Right kidney (tissue), 1 donor: ENCODE measurements at regions not wholly inside any gene's neighbourhood (a gene's known extent, or its start where the extent isn't known, plus 50 kb on each side); places are given as distances from the start of the nearest gene placed in this dataset.
"Not testable (repeated sequence)": the region's sequence is repeated elsewhere in the genome, so short reads cannot be mapped to it uniquely, and the experiment has no call there.

Experiments used
- DNase-seq: peaks from one replicate; pipeline ENCODE4 v3.0.0-alpha.2; 2016

DNA sequence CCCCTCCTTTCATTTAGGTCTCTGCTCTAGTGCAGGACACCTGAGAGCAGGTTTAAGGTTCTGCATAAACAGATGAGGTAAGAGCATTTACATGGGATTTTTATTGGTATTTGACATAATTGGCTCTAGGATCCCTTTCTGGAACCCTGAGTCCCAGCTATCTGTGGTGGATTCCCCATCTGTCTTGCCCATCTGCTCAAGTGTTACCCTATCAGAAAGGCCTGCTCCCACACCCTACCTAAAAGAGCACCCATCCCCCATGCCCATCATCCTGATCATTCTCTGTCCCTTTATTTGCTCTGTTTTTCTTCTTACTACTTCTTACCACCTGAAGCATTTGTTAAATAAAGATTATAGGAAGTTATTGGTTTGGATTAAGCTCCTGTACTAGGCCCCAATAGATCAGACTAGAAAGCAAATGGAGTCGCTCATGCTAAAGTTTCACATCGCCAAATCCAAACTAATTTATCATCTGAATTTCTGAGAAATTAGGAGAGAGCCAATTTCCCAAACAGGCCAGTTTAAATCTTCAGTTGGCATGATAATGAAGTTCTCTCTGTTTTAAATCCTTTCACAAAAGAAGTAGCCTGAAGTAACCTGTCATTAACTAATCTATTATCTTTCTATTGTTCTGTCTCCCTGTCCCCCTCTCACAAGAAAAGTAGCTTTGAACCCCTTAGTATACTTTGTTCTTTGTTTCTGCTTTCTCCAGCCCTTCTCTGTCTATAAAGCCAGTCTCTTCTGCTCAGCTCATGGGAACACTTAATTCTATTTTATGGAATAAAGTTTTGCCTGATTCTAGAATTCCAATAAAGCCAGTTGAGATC is 178.6 kb downstream of the ZNF674 start:
- no peak for DNase-seq

GRCh38 chrX:46354481-46354880 is 190.7 kb downstream of the ZNF674 start:
- DNase-seq = no peak

- no peak for DNase-seq
Measured at GRCh38 chrX:46341767-46342322, 203.4 kb downstream of the ZNF674 start.

- no peak for DNase-seq
Measured at GRCh38 chrX:46340696-46341095, 204.5 kb downstream of the ZNF674 start.

DNA sequence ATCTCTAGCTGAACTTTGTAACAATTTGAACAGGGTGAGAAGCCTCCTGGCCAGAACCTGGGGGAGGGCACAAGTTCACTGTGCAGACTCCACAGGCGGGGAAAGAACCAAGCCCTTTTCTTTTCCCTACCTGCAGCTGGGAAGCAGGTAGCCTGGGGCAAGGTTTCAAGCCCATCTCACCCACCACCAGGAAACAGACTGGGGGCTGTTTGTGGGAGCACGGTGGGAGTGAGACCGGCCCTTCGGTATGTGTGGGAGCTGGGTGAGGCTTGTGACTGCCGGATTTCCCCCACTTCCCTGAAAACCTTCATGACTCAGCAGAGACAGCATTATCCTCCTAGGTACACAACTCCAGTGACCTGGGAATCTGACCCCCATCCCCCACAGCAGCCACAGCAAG is 211.7 kb downstream of the ZNF674 start:
- no peak for DNase-seq

- no peak for DNase-seq
Measured at GRCh38 chrX:46330981-46331380, 214.2 kb downstream of the ZNF674 start.

GRCh38 chrX:46330513-46330912 is 214.7 kb downstream of the ZNF674 start:
- no peak for DNase-seq

- no peak for DNase-seq
Measured at GRCh38 chrX:46328133-46328532, 217.1 kb downstream of the ZNF674 start.

GRCh38 chrX:46327566-46328115 is 217.6 kb downstream of the ZNF674 start:
- DNase-seq = peak; percentile 35

- no peak for DNase-seq
Measured at GRCh38 chrX:46326161-46326560, 219.1 kb downstream of the ZNF674 start.

DNA sequence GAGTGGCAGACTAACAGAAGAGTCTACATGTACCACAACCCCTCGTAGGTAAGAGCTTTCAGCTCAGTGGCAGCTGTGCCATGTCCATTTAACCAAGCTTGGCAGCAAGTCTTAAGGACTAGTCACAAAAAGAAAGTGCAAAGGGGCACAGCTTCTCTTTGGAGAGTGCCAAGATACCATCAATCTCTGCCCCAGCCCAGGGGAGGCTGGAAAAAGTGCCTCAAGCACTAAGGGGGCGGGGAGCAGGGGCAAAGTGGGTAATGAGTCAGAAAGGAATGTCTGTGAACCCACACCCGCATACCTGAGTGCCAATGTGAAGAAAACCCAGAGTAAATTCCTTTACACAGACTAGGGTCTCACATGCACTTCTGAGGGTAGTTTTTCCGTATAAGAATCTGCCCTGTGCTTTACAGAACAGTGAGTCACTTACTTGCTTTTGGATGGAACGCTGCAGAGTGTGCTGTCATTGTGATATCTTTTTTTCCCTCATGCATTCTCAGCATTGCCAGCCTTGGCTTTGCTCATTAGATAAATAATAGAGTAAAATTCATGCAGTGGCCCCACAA is 219.8 kb downstream of the ZNF674 start:
- DNase-seq = no peak

- DNase-seq = no peak
Measured at GRCh38 chrX:46324166-46324565, 221.1 kb downstream of the ZNF674 start.

DNA sequence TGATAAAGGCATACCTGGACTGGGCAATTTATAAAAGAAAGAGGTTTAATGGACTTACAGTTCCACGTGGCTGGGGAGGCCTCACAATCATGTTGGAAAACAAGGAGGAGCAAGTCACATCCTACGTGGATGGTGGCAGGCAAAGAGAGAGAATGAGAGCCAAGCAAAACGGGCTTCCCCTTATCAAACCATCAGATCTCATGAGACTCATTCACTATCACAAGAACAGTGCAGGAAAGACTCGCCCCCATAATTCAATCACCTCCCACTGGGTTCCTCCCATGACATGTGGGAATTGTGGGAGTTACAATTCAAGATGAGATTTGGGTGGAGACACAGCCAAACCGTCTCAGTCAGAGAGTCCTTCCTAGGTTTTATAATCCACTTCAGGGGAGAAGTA is 222.3 kb downstream of the ZNF674 start:
- DNase-seq = not testable (repeated sequence)

GRCh38 chrX:46321676-46322075 is 223.5 kb downstream of the ZNF674 start:
- DNase-seq = no peak

GRCh38 chrX:46319750-46320149 is 225.5 kb downstream of the ZNF674 start:
- DNase-seq = no peak

GRCh38 chrX:46318551-46318950 is 226.7 kb downstream of the ZNF674 start:
- no peak for DNase-seq

GRCh38 chrX:46317163-46317562 is 228.1 kb downstream of the ZNF674 start:
- no peak for DNase-seq

DNA sequence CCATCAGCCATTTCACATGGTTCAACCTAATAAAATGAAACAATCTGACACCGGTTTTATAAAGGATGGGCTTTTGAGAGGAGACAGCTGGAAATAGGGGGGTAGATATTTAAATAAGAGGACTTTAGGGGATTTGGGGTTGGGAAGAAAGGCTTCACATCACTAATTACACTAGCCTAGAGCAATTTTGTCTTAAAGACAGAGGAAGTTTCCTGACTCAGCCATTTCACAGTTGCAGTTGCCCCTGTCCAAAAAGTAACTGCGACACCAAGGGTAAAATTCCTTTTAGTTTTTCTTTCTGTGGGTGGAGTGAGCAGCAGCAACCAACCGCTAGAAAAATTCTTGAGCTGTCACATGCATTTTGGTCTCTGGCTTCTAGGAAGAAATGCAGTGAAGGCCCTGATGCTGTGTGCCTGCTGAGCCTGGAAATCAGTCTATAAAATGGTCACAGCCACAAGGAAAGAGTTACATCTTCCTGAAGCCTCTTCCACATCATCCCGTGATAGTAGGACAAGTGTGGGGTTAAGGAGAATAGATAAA is 233.6 kb downstream of the ZNF674 start:
- DNase-seq = no peak

DNA sequence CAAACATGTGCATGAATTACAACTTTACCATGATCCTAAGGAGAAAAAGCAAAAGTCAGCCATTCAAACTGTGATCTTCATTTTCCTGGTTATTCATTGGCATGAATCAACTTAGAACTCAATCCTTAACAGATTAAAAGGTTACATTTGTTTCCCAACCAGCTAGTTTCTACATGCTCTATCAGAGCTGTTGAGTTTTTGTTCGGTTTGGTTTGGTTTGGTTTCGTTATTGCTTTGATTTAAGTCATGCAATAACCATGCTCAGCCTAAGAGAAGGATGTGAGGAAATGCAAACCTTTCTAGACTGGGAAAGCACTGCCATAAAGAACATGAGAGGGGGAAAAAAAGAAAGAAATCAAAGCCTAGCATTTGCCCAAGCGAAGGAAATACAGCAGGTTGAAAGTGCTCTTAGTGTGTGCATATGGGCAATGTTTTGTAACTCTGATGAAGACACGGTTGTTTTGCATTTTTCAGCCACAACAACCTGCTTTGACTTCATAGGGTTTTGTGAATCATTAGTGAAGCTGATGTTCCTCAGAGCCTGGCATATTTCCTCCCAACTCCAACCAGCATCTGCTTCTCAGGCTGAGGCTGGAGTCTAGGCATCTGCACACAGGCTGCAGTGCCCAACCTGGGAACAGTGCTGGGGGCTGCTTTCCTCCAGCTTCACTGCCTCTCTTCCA is 234.3 kb downstream of the ZNF674 start:
- DNase-seq = no peak

GRCh38 chrX:46308110-46308509 is 237.1 kb downstream of the ZNF674 start:
- DNase-seq = no peak

- no peak for DNase-seq
Measured at GRCh38 chrX:46306103-46306502, 239.1 kb downstream of the ZNF674 start.

- no peak for DNase-seq
Measured at GRCh38 chrX:46305431-46305830, 239.8 kb downstream of the ZNF674 start.

DNA sequence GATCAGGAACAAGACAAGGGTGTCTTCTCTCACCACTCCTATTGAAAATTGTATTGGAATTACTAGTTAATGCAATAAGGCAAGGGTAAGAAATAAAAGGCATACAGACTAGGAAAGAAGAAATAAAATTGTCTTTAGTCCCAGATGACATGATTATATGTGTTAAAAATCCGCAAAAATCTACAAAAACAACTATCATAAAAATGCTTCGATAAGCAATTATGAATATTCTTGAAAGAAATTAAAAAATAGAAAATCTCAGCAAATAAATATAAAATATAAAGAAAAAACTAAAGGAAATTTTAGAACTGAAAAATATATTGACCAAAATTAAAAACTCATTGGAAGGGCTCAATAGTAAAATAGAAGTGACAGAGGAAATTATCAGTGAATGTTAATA is 243.3 kb downstream of the ZNF674 start:
- DNase-seq = no peak
